ENCODE measurements at regions not wholly inside any gene's neighbourhood (a gene's known extent, or its start where the extent isn't known, plus 50 kb on each side); places are given as distances from the start of the nearest gene placed in this dataset.
A peak's percentile ranks its signal among the peaks of the same experiment; 100 is the strongest.

DNA sequence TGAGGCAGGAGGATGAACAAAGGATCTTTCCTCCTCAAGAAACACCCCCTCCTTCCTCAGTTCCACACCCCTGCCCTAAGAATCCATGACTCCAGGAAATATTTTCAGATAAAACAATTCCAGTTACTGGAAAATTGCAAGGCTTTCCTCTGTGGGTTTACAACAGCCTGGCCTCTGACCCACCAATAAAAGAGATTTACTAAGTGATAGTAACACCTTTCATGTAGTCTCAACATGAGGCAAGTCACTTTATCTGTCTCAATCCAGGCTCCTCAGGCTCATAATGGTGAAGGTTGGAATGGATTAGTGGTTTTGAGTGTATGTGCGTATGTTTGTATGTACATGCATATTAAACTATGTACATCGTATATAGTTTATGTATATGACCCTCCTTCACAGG, 71.4 kb upstream of the PPP2R5A start:
- CTCF ChIA-PET, result interaction anchor here (1.0 kb wide), 1 partner anchor 13 kb away, joined by 3 read pairs; no protein-coding TSS in a partner anchor
- H3K36me3 ChIP-seq (replicated peaks in 1 of 2; ENCODE audit: control insufficient read depth in 1 of 2, insufficient read depth in 2 of 2, low read length in 1 of 2), result no peaks in the 10 kb centered on the region
- H4K20me1 ChIP-seq (ENCODE audit: insufficient read depth), result no peaks in the 10 kb centered on the region

DNA sequence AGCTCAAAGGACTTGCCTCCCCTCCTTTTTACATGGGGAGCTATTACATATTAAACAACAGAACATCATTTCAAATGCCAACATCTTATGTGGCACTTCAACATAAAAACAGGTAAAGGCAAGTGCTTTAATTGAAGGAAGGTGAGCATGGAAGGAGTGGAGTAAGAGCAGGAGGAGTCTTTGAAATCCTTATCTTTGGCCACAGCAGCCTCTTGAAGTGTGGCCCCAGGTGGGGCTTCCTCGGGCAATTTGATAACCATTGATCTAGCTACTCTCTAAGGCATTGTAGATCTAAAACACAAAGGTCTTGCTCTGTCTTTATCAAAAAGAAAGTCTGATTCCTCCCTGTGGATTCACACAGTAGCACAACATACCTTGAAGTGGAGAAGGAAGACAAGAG, 70.9 kb upstream of the PPP2R5A start:
- 22% methylated on average over 1 of the region's 1 CpG for WGBS (ENCODE audit: low lambda C conversion rate)
- ChIA-PET CTCF (no interaction called here), POLR2A (no interaction called here)
- TF ChIP-seq EP300 (IDR thresholded peaks at IDR 0.05; ENCODE audit: borderline replicate concordance in 1 of 2, low read depth in 1 of 2, low read length in 1 of 2), result no peak
- TF ChIP-seq, protein P1, sequence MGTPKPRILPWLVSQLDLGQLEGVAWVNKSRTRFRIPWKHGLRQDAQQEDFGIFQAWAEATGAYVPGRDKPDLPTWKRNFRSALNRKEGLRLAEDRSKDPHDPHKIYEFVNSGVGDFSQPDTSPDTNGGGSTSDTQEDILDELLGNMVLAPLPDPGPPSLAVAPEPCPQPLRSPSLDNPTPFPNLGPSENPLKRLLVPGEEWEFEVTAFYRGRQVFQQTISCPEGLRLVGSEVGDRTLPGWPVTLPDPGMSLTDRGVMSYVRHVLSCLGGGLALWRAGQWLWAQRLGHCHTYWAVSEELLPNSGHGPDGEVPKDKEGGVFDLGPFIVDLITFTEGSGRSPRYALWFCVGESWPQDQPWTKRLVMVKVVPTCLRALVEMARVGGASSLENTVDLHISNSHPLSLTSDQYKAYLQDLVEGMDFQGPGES (IDR thresholded peaks at IDR 0.05; ENCODE audit: low read depth, low read length), result no peak
- TF ChIP-seq FOSL2 (IDR thresholded peaks at IDR 0.05; ENCODE audit: borderline replicate concordance, low read depth), result no peak
- TF ChIP-seq TEAD4 (IDR thresholded peaks at IDR 0.05; ENCODE audit: borderline replicate concordance, insufficient read depth), result no peak
- TF ChIP-seq FOXM1 (IDR thresholded peaks at IDR 0.05; ENCODE audit: low read depth), result no peak
- TF ChIP-seq, protein P2, sequence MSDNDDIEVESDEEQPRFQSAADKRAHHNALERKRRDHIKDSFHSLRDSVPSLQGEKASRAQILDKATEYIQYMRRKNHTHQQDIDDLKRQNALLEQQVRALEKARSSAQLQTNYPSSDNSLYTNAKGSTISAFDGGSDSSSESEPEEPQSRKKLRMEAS (IDR thresholded peaks at IDR 0.05; ENCODE audit: low read depth), result no peak
- TF ChIP-seq YY1 (IDR thresholded peaks at IDR 0.05; ENCODE audit: low read depth), result no peak
- Histone ChIP-seq H3K4me1 (ENCODE audit: control insufficient read depth in 1 of 2, insufficient read depth in 2 of 2, low read depth in 1 of 2, low read length in 1 of 2) (peaks cover 2 to 3% of the 10 kb centered on the region in 2 experiments; a peak in 2 of 4 replicates), H3K79me2 (ENCODE audit: insufficient read depth) (no peaks in the 10 kb centered on the region), H3K36me3 (replicated peaks in 1 of 2; ENCODE audit: control insufficient read depth in 1 of 2, insufficient read depth in 2 of 2, low read length in 1 of 2) (no peaks in the 10 kb centered on the region), H3K4me2 (no peak overlapping the region), H2AFZ (ENCODE audit: low read depth) (no peak overlapping the region), H3K9me3 (no peaks in the 10 kb centered on the region), H3K9me2 (no peaks in the 10 kb centered on the region), H3F3A (replicated peaks; ENCODE audit: insufficient read depth) (no peaks in the 10 kb centered on the region), H3K27ac (ENCODE audit: low read depth in 2 of 2, low read length in 1 of 2) (no peak overlapping the region), H4K20me1 (ENCODE audit: insufficient read depth) (no peaks in the 10 kb centered on the region), H3K9ac (no peak overlapping the region), H3K27me3 (ENCODE audit: insufficient read depth) (no peaks in the 10 kb centered on the region), H3K4me3 (ENCODE audit: low read depth in 2 of 2, low read length in 1 of 2) (no peak overlapping the region)
- DNase-seq, result no peak

More for the DNA sequence above, 71.4 kb upstream of the PPP2R5A start:
- Histone ChIP-seq H3K4me1 (ENCODE audit: control insufficient read depth in 1 of 2, insufficient read depth in 2 of 2, low read depth in 1 of 2, low read length in 1 of 2) (peaks cover 0 to 2% of the 10 kb centered on the region in 2 experiments; a peak in 2 of 4 replicates), H3K4me2 (no peak overlapping the region), H3K9me2 (no peaks in the 10 kb centered on the region), H3K9ac (no peak overlapping the region), H3K79me2 (ENCODE audit: insufficient read depth) (no peaks in the 10 kb centered on the region), H3K9me3 (no peaks in the 10 kb centered on the region), H3K4me3 (ENCODE audit: low read depth in 2 of 2, low read length in 1 of 2) (no peak overlapping the region), H3K27ac (ENCODE audit: low read depth in 2 of 2, low read length in 1 of 2) (no peak overlapping the region), H3F3A (replicated peaks; ENCODE audit: insufficient read depth) (no peaks in the 10 kb centered on the region), H2AFZ (ENCODE audit: low read depth) (no peak overlapping the region), H3K27me3 (ENCODE audit: insufficient read depth) (no peaks in the 10 kb centered on the region)
- DNase-seq, result no peak
- POLR2A ChIA-PET, result no interaction called here
- no peak for TF ChIP-seq JUND (IDR thresholded peaks at IDR 0.05)
- TF ChIP-seq FOXM1 (IDR thresholded peaks at IDR 0.05; ENCODE audit: low read depth), result no peak
- no peak for TF ChIP-seq YY1 (IDR thresholded peaks at IDR 0.05; ENCODE audit: low read depth)
- TF ChIP-seq SMC3 (IDR thresholded peaks at IDR 0.05; ENCODE audit: low read depth, low read length), result no peak
- WGBS (ENCODE audit: low lambda C conversion rate), result 89% methylated on average over 2 of the region's 2 CpGs

DNA sequence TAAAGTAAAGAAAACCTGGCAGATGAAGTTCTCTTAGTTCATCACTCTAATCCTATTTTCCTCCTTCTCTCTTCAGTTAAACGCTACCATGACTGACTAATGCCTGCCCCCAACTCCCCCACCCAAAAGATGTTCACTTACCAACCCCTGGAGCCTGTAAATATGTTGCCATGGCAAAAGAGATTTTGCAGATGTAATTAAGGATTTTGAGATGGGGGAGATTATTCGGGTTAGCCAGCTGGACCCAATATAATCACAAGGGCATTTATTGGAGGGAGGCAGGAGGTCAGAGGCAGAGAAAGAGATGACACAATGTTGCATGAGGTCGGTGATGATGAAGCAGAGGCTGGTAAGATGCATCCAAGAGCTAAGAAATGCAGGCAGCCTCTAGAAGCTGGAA, 69.3 kb upstream of the PPP2R5A start:
- no peak overlapping the region for H3K4me2 ChIP-seq
- no peaks in the 10 kb centered on the region for H3K27me3 ChIP-seq (ENCODE audit: insufficient read depth)
- no peak overlapping the region for H3K4me3 ChIP-seq (ENCODE audit: low read depth in 2 of 2, low read length in 1 of 2)
- WGBS (ENCODE audit: low lambda C conversion rate), result 39% methylated on average over 3 of the region's 3 CpGs
- H3K36me3 ChIP-seq (replicated peaks in 1 of 2; ENCODE audit: control insufficient read depth in 1 of 2, insufficient read depth in 2 of 2, low read length in 1 of 2), result no peaks in the 10 kb centered on the region
- no peaks in the 10 kb centered on the region for H3K9me2 ChIP-seq
- no peaks in the 10 kb centered on the region for H3K9me3 ChIP-seq
- peaks cover 5 to 7% of the 10 kb centered on the region in 2 experiments; a peak in 2 of 4 replicates for H3K4me1 ChIP-seq (ENCODE audit: control insufficient read depth in 1 of 2, insufficient read depth in 2 of 2, low read depth in 1 of 2, low read length in 1 of 2)
- peak; percentile 19 for DNase-seq
- no peak for TF ChIP-seq RXRA (IDR thresholded peaks at IDR 0.05; ENCODE audit: borderline replicate concordance, low read depth)
- TF ChIP-seq, protein P3, sequence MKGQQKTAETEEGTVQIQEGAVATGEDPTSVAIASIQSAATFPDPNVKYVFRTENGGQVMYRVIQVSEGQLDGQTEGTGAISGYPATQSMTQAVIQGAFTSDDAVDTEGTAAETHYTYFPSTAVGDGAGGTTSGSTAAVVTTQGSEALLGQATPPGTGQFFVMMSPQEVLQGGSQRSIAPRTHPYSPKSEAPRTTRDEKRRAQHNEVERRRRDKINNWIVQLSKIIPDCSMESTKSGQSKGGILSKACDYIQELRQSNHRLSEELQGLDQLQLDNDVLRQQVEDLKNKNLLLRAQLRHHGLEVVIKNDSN (IDR thresholded peaks at IDR 0.05; ENCODE audit: borderline replicate concordance, low read depth), result no peak
- no peak for TF ChIP-seq NRF1 (IDR thresholded peaks at IDR 0.05; ENCODE audit: low read depth, low read length)
- TF ChIP-seq, protein P4, sequence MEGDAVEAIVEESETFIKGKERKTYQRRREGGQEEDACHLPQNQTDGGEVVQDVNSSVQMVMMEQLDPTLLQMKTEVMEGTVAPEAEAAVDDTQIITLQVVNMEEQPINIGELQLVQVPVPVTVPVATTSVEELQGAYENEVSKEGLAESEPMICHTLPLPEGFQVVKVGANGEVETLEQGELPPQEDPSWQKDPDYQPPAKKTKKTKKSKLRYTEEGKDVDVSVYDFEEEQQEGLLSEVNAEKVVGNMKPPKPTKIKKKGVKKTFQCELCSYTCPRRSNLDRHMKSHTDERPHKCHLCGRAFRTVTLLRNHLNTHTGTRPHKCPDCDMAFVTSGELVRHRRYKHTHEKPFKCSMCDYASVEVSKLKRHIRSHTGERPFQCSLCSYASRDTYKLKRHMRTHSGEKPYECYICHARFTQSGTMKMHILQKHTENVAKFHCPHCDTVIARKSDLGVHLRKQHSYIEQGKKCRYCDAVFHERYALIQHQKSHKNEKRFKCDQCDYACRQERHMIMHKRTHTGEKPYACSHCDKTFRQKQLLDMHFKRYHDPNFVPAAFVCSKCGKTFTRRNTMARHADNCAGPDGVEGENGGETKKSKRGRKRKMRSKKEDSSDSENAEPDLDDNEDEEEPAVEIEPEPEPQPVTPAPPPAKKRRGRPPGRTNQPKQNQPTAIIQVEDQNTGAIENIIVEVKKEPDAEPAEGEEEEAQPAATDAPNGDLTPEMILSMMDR (IDR thresholded peaks at IDR 0.05), result no peak
- TF ChIP-seq TCF12 (IDR thresholded peaks at IDR 0.05), result no peak
- TF ChIP-seq FOXJ3 (CRISPR knock-in tag; IDR thresholded peaks at IDR 0.05), result no peak
- CTCF ChIA-PET, result no interaction called here
- H3K27ac ChIP-seq (ENCODE audit: low read depth in 2 of 2, low read length in 1 of 2), result no peak overlapping the region
- no peak overlapping the region for H3K9ac ChIP-seq
- no peaks in the 10 kb centered on the region for H4K20me1 ChIP-seq (ENCODE audit: insufficient read depth)
- no peaks in the 10 kb centered on the region for H3K79me2 ChIP-seq (ENCODE audit: insufficient read depth)
- POLR2A ChIA-PET, result no interaction called here
- H3F3A ChIP-seq (replicated peaks; ENCODE audit: insufficient read depth), result no peaks in the 10 kb centered on the region
- no peak overlapping the region for H2AFZ ChIP-seq (ENCODE audit: low read depth)

All from SK-N-SH (cell line).